ENCODE measurements at regions not wholly inside any gene's neighbourhood (a gene's known extent, or its start where the extent isn't known, plus 50 kb on each side); places are given as distances from the start of the nearest gene placed in this dataset.

DNA sequence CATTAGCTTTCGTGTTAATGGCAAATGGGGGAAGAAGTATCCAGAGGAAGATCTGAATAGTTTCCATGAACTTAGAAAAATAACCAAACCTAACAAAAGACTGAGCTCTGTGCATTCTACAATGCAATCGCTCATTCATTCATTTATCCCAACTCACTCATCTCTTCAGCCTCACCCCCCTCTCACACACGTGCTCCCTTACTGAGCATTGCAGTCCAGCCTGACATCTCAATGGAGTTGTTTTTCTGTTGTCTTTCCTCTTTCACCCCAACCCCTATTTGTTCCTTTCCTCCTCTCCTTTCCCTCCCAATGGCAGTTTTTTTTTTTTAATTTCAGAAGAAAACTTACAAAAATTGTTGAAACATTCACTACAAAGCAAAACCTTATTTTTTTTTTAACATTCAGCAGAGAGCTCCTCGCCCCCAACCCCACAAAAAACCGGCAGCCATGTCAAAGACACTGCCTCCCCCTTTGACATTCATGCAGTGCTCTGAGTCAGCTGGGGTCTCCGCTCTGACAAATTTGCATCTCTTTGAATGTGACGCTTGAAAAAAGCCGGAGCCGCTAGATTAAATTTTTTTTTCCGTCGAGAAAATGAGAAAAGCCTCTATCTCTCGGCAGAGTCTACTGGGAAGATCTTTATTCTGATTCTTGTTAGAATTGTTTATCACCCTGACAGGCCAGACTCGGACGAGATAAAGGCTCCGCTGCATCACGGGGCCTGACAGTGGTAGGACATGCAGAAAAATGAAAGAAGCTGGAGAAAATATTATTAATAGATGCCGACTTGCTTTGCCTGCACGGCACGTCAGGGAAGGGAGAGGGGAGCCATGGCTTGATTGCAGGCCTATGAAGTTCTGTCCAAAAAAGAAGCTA lies 775.6 kb downstream of the VRK1 start:
- Histone ChIP-seq H3K9me3 (ENCODE audit: control insufficient read depth, insufficient read depth, low read length) (peaks cover 31% of the 10 kb centered on the region), H3K4me3 (ENCODE audit: low read depth, low read length) (no peak overlapping the region), H3K27me3 (ENCODE audit: control insufficient read depth, insufficient read depth, low read length) (no peaks in the 10 kb centered on the region), H3K27ac (ENCODE audit: low read depth, low read length) (no peak overlapping the region)
- ChIA-PET CTCF (no interaction called here), POLR2A (no interaction called here)
- TF ChIP-seq, protein P1, sequence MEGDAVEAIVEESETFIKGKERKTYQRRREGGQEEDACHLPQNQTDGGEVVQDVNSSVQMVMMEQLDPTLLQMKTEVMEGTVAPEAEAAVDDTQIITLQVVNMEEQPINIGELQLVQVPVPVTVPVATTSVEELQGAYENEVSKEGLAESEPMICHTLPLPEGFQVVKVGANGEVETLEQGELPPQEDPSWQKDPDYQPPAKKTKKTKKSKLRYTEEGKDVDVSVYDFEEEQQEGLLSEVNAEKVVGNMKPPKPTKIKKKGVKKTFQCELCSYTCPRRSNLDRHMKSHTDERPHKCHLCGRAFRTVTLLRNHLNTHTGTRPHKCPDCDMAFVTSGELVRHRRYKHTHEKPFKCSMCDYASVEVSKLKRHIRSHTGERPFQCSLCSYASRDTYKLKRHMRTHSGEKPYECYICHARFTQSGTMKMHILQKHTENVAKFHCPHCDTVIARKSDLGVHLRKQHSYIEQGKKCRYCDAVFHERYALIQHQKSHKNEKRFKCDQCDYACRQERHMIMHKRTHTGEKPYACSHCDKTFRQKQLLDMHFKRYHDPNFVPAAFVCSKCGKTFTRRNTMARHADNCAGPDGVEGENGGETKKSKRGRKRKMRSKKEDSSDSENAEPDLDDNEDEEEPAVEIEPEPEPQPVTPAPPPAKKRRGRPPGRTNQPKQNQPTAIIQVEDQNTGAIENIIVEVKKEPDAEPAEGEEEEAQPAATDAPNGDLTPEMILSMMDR (IDR thresholded peaks at IDR 0.05; ENCODE audit: low read depth, low read length) = no peak
- DNase-seq (ENCODE audit: low read depth, low spot score) = no peak

DNA sequence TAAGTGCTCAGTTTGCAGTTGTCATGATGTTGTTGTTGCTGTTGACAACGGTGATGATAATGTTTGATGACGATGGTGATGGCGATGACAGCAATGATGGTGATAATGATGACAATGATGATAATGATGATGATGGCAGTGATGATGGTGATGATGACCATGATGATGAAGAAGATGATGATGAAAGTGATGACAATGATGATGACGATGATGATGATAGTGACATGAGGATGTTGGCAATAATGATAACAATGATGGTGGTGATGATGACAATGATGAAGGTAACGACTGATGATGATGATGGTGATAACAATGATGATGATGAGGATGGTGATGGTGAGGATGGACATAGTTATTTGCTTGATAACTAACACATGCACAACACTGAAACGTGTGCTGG lies 778.5 kb downstream of the VRK1 start:
- no peak for DNase-seq (ENCODE audit: low read depth, low spot score)
- H3K27me3 ChIP-seq (ENCODE audit: control insufficient read depth, insufficient read depth, low read length) = no peaks in the 10 kb centered on the region
- peaks cover 38% of the 10 kb centered on the region for H3K9me3 ChIP-seq (ENCODE audit: control insufficient read depth, insufficient read depth, low read length)
- ChIA-PET POLR2A (no interaction called here), CTCF (no interaction called here)
- TF ChIP-seq, protein P1 (IDR thresholded peaks at IDR 0.05; ENCODE audit: low read depth, low read length) = no peak
- H3K4me3 ChIP-seq (ENCODE audit: low read depth, low read length) = no peak overlapping the region
- no peak overlapping the region for H3K27ac ChIP-seq (ENCODE audit: low read depth, low read length)

GRCh38 chr14:97578982-97579548 lies 781.9 kb downstream of the VRK1 start:
- Histone ChIP-seq H3K9me3 (ENCODE audit: control insufficient read depth, insufficient read depth, low read length) (peaks cover 35% of the 10 kb centered on the region), H3K4me3 (ENCODE audit: low read depth, low read length) (no peak overlapping the region), H3K27me3 (ENCODE audit: control insufficient read depth, insufficient read depth, low read length) (no peaks in the 10 kb centered on the region), H3K27ac (ENCODE audit: low read depth, low read length) (no peak overlapping the region)
- TF ChIP-seq, protein P1 (IDR thresholded peaks at IDR 0.05; ENCODE audit: low read depth, low read length) = no peak
- ChIA-PET POLR2A (no interaction called here), CTCF (no interaction called here)
- no peak for DNase-seq (ENCODE audit: low read depth, low spot score)

- no peak overlapping the region for H3K27ac ChIP-seq (ENCODE audit: low read depth, low read length)
- DNase-seq (ENCODE audit: low read depth, low spot score) = no peak
- TF ChIP-seq, protein P1 (IDR thresholded peaks at IDR 0.05; ENCODE audit: low read depth, low read length) = no peak
- ChIA-PET POLR2A (no interaction called here), CTCF (no interaction called here)
- no peak overlapping the region for H3K4me3 ChIP-seq (ENCODE audit: low read depth, low read length)
- no peaks in the 10 kb centered on the region for H3K27me3 ChIP-seq (ENCODE audit: control insufficient read depth, insufficient read depth, low read length)
- peaks cover 31% of the 10 kb centered on the region for H3K9me3 ChIP-seq (ENCODE audit: control insufficient read depth, insufficient read depth, low read length)
Observed at GRCh38 chr14:97581016-97581415, 783.8 kb downstream of the VRK1 start.

DNA sequence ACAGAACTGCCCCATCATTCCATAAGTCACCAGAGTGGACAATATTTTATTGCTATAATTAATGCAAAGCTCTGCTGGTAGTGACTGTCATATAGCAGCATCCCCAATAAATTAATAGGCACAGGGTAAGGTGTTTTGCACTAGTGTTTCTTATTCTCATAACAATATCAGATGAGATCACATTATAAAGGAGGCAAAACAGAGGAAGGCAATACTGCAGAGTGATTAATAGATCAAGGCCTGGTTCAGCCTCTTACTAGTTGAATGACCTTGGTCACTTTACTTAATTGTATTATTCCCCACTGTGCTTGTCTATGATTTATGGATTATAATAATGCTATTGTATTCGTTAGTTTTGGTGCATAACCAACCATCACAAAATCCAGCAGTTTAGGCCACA lies 784.8 kb downstream of the VRK1 start:
- TF ChIP-seq, protein P1 (IDR thresholded peaks at IDR 0.05; ENCODE audit: low read depth, low read length) = no peak
- peaks cover 31% of the 10 kb centered on the region for H3K9me3 ChIP-seq (ENCODE audit: control insufficient read depth, insufficient read depth, low read length)
- H3K27ac ChIP-seq (ENCODE audit: low read depth, low read length) = no peak overlapping the region
- H3K27me3 ChIP-seq (ENCODE audit: control insufficient read depth, insufficient read depth, low read length) = no peaks in the 10 kb centered on the region
- DNase-seq (ENCODE audit: low read depth, low spot score) = no peak
- ChIA-PET CTCF (no interaction called here), POLR2A (no interaction called here)
- H3K4me3 ChIP-seq (ENCODE audit: low read depth, low read length) = no peak overlapping the region

Data from AG04450 (cell line).